Endodermal cell (in vitro differentiated cells): ENCODE measurements at regions not wholly inside any gene's neighbourhood (a gene's known extent, or its start where the extent isn't known, plus 50 kb on each side); places are given as distances from the start of the nearest gene placed in this dataset.
"Not testable (repeated sequence)": the region's sequence is repeated elsewhere in the genome, so short reads cannot be mapped to it uniquely, and the experiment has no call there.

Experiments used
- DNase-seq: peaks from one replicate; pipeline ENCODE4 v3.0.0-alpha.2; 2017
- H3K27ac ChIP-seq: 2 replicates; pipeline ENCODE4 v1.5.1; 2013; ENCODE audit warnings: mild to moderate bottlenecking, low read depth, low read length, moderate library complexity
- H3K27me3 ChIP-seq: 2 replicates; pipeline ENCODE4 v1.6.1; 2013; ENCODE audit warnings: mild to moderate bottlenecking, low read length, moderate library complexity; ENCODE audit not compliant: insufficient read depth, control insufficient read depth, poor library complexity, severe bottlenecking
- H3K36me3 ChIP-seq: 2 replicates; pipeline ENCODE4 v1.7.0; 2013; ENCODE audit warnings: mild to moderate bottlenecking, low read length, moderate library complexity; ENCODE audit not compliant: control insufficient read depth, insufficient read depth
- H3K4me1 ChIP-seq: one replicate; pipeline ENCODE4 v1.7.0; 2013; ENCODE audit warnings: low read length; ENCODE audit not compliant: control insufficient read depth, insufficient read depth
- H3K4me3 ChIP-seq: 2 replicates; pipeline ENCODE4 v1.5.1; 2013; ENCODE audit warnings: mild to moderate bottlenecking, low read length, moderate library complexity
- H3K9ac ChIP-seq: 2 replicates; pipeline ENCODE4 v1.6.1; 2013; ENCODE audit warnings: mild to moderate bottlenecking, low read length, moderate library complexity; ENCODE audit not compliant: poor library complexity, severe bottlenecking; ENCODE audit errors: extremely low read depth
- H3K9me3 ChIP-seq: 2 replicates; pipeline ENCODE4 v1.6.1; 2013; ENCODE audit warnings: mild to moderate bottlenecking, low read length, moderate library complexity; ENCODE audit not compliant: control insufficient read depth
- H3K27ac Mint-ChIP-seq: 2 replicates; pipeline ENCODE4 v1.8.0; 2020; ENCODE audit warnings: mixed read lengths
- H3K27me3 Mint-ChIP-seq: 2 replicates; pipeline ENCODE4 v1.8.0; 2021; ENCODE audit warnings: mild to moderate bottlenecking, mixed read lengths; ENCODE audit not compliant: insufficient read depth
- H3K36me3 Mint-ChIP-seq: 2 replicates; pipeline ENCODE4 v1.8.0; 2020; ENCODE audit warnings: low read depth, mixed read lengths
- H3K4me1 Mint-ChIP-seq: 2 replicates; pipeline ENCODE4 v1.8.0; 2020; ENCODE audit warnings: mixed read lengths
- H3K4me3 Mint-ChIP-seq: 2 replicates; pipeline ENCODE4 v1.8.0; 2020; ENCODE audit warnings: mild to moderate bottlenecking, moderate library complexity, mixed read lengths
- H3K9me3 Mint-ChIP-seq: 2 replicates; pipeline ENCODE4 v1.8.0; 2020; ENCODE audit warnings: mild to moderate bottlenecking, mixed read lengths
- CTCF ChIP-seq: fragments of 200-600 bp; sonication (generic); conservative IDR thresholded peaks from 2 replicates; pipeline ENCODE4 v1.5.0; 2021; ENCODE audit warnings: antibody characterized with exemption, mild to moderate bottlenecking
- WGBS, 2 experiments: methylation state at CpG; one replicate each; pipeline versions ENCODE4 v1.1.5 to v1.1.7; 2013; ENCODE audit warnings: missing lambda C conversion rate in 2 of 2, mixed read lengths in 1 of 2; ENCODE audit not compliant: insufficient coverage in 1 of 2, insufficient read length in 1 of 2; 5-methylcytosine and 5-hydroxymethylcytosine counted together

- Histone ChIP-seq H3K4me3 (no peak overlapping the region), H3K4me1 (peaks cover 2% of the 10 kb centered on the region), H3K27ac (no peak overlapping the region), H3K36me3 (no peaks in the 10 kb centered on the region), H3K27me3 (no peaks in the 10 kb centered on the region), H3K9ac (no peak overlapping the region), H3K9me3 (no peaks in the 10 kb centered on the region)
- no peak overlapping the region for H3K4me3 Mint-ChIP-seq
- TF ChIP-seq CTCF = no peak
- 88 to 95% methylated on average over 4 to 11 of the region's 12 CpGs for WGBS, 2 experiments
- peaks cover 3% of the 10 kb centered on the region for H3K27me3 Mint-ChIP-seq
- H3K36me3 Mint-ChIP-seq = no peaks in the 10 kb centered on the region
- H3K9me3 Mint-ChIP-seq = no peaks in the 10 kb centered on the region
- no peak for DNase-seq
- no peak overlapping the region for H3K27ac Mint-ChIP-seq
- H3K4me1 Mint-ChIP-seq = peaks cover 5% of the 10 kb centered on the region
These were observed 73.1 kb upstream of the TNP1 start for GRCh38 chr2:216932863-216933548.

GRCh38 chr2:216932113-216932862, 72.4 kb upstream of the TNP1 start:
- no peaks in the 10 kb centered on the region for H3K9me3 Mint-ChIP-seq
- Histone ChIP-seq H3K9me3 (no peaks in the 10 kb centered on the region), H3K27ac (no peak overlapping the region), H3K36me3 (no peaks in the 10 kb centered on the region), H3K4me1 (peaks cover 2% of the 10 kb centered on the region), H3K27me3 (no peaks in the 10 kb centered on the region), H3K4me3 (no peak overlapping the region), H3K9ac (no peak overlapping the region)
- TF ChIP-seq CTCF = no peak
- 39 to 46% methylated on average over 2 of the region's 2 CpGs for WGBS, 2 experiments
- no peak for DNase-seq
- peaks cover 3% of the 10 kb centered on the region for H3K27me3 Mint-ChIP-seq
- no peak overlapping the region for H3K4me3 Mint-ChIP-seq
- H3K36me3 Mint-ChIP-seq = no peaks in the 10 kb centered on the region
- H3K4me1 Mint-ChIP-seq = peaks cover 5% of the 10 kb centered on the region
- no peak overlapping the region for H3K27ac Mint-ChIP-seq

- Mint-ChIP-seq H3K27ac (no peak overlapping the region), H3K27me3 (peaks cover 2% of the 10 kb centered on the region), H3K4me1 (peaks cover 5% of the 10 kb centered on the region), H3K4me3 (no peak overlapping the region), H3K36me3 (no peaks in the 10 kb centered on the region), H3K9me3 (no peaks in the 10 kb centered on the region)
- peaks cover 2% of the 10 kb centered on the region for H3K4me1 ChIP-seq
- no peaks in the 10 kb centered on the region for H3K36me3 ChIP-seq
- no peak overlapping the region for H3K27ac ChIP-seq
- TF ChIP-seq CTCF = no peak
- H3K27me3 ChIP-seq = no peaks in the 10 kb centered on the region
- H3K9ac ChIP-seq = no peak overlapping the region
- H3K4me3 ChIP-seq = no peak overlapping the region
- WGBS, 2 experiments = 48 to 50% methylated on average over 2 of the region's 2 CpGs
- no peak for DNase-seq
- H3K9me3 ChIP-seq = no peaks in the 10 kb centered on the region
These were observed 70.9 kb upstream of the TNP1 start for GRCh38 chr2:216930716-216931115.

- not testable (repeated sequence) for H3K4me1 Mint-ChIP-seq
These were observed 69.5 kb upstream of the TNP1 start for GRCh38 chr2:216929338-216929737.

More at GRCh38 chr2:216929338-216929737, 69.5 kb upstream of the TNP1 start:
- not testable (repeated sequence) for H3K9ac ChIP-seq, H3K9me3 Mint-ChIP-seq, H3K27ac Mint-ChIP-seq, H3K4me3 Mint-ChIP-seq, H3K27me3 ChIP-seq, H3K9me3 ChIP-seq, H3K36me3 Mint-ChIP-seq, H3K4me3 ChIP-seq, H3K36me3 ChIP-seq, H3K4me1 ChIP-seq, H3K27ac ChIP-seq, H3K27me3 Mint-ChIP-seq, DNase-seq
- WGBS, 2 experiments = 68% methylated on average over 4 of the region's 4 CpGs; no CpG with 5 or more reads in 1 of the 2 experiments
